SU-DHL-6 (cell line): ENCODE measurements at regions not wholly inside any gene's neighbourhood (a gene's known extent, or its start where the extent isn't known, plus 50 kb on each side); places are given as distances from the start of the nearest gene placed in this dataset.

Experiments used
- H2AFZ ChIP-seq: fragments of 200-600 bp; sonication (generic); 2 replicates; pipeline ENCODE4 v1.6.1; 2014; ENCODE audit warnings: low read depth, mild to moderate bottlenecking, moderate library complexity, mixed read lengths, antibody characterized with exemption, low read length; ENCODE audit not compliant: severe bottlenecking
- H3F3A ChIP-seq: fragments of 200-600 bp; shearing (Covaris generic); 2 replicates; pipeline ENCODE4 v1.6.0; 2016; ENCODE audit warnings: antibody characterized with exemption, mild to moderate bottlenecking; ENCODE audit not compliant: insufficient read depth
- H3K27ac ChIP-seq: fragments of 200-600 bp; sonication (generic); 2 replicates; pipeline ENCODE4 v1.5.1; 2016; ENCODE audit warnings: low read depth, mild to moderate bottlenecking, low read length, moderate library complexity, mixed read lengths
- H3K27me3 ChIP-seq: fragments of 200-600 bp; sonication (generic), shearing (Covaris generic); 2 replicates; pipeline ENCODE4 v1.6.0; 2014; ENCODE audit warnings: mild to moderate bottlenecking, low read length
- H3K36me3 ChIP-seq: fragments of 200-600 bp; sonication (generic); 2 replicates; pipeline ENCODE4 v1.6.1; 2014; ENCODE audit warnings: mild to moderate bottlenecking, low read length, mixed read lengths
- H3K4me2 ChIP-seq: fragments of 300-600, 200-600 bp; shearing (Covaris generic), sonication (generic); 2 replicates; pipeline ENCODE4 v1.6.0; 2014; ENCODE audit warnings: low read length, low read depth, mild to moderate bottlenecking; ENCODE audit not compliant: poor library complexity, severe bottlenecking
- H3K4me3 ChIP-seq: fragments of 200-600 bp; sonication (generic); 2 replicates; pipeline ENCODE4 v1.5.1; 2014; ENCODE audit warnings: antibody characterized with exemption, low read length, mild to moderate bottlenecking, mixed read lengths; ENCODE audit not compliant: insufficient read depth, poor library complexity, severe bottlenecking
- H3K79me2 ChIP-seq: fragments of 200-600 bp; sonication (generic); 2 replicates; pipeline ENCODE4 v1.6.1; 2014; ENCODE audit warnings: mild to moderate bottlenecking, low read length, moderate library complexity; ENCODE audit not compliant: insufficient read depth
- H3K9ac ChIP-seq: fragments of 200-600 bp; sonication (generic); 2 replicates; pipeline ENCODE4 v1.7.0; 2014; ENCODE audit warnings: mild to moderate bottlenecking, low read length
- H3K9me2 ChIP-seq: fragments of 200-600 bp; sonication (generic); replicated peaks from 2 replicates; pipeline ENCODE4 v1.6.1; 2014; ENCODE audit warnings: low read length; ENCODE audit not compliant: insufficient read depth
- H3K9me3 ChIP-seq: fragments of 200-600 bp; sonication (generic); 2 replicates; pipeline ENCODE4 v1.6.1; 2014; ENCODE audit warnings: low read length, mixed read lengths; ENCODE audit not compliant: insufficient read depth
- H4K20me1 ChIP-seq: fragments of 200-600 bp; sonication (generic); 2 replicates; pipeline ENCODE4 v1.6.1; 2014; ENCODE audit warnings: low read depth, mild to moderate bottlenecking, antibody characterized with exemption, low read length, moderate library complexity, mixed read lengths
- EZH2phosphoT487 ChIP-seq: fragments of 200-600 bp; sonication (generic), shearing (Covaris generic); conservative IDR thresholded peaks from 2 replicates; pipeline ENCODE4 v1.6.1; 2018; ENCODE audit warnings: mild to moderate bottlenecking, antibody characterized with exemption, low read length, moderate library complexity, mixed read lengths
- TF ChIP-seq, protein P1 (sequence below): fragments of 200-600 bp; sonication (generic); IDR thresholded peaks from one replicate; pipeline ENCODE4 v1.5.1; 2017; ENCODE audit warnings: antibody characterized with exemption, mild to moderate bottlenecking, low read length, moderate library complexity; ENCODE audit not compliant: insufficient read depth, poor library complexity, severe bottlenecking

DNA sequence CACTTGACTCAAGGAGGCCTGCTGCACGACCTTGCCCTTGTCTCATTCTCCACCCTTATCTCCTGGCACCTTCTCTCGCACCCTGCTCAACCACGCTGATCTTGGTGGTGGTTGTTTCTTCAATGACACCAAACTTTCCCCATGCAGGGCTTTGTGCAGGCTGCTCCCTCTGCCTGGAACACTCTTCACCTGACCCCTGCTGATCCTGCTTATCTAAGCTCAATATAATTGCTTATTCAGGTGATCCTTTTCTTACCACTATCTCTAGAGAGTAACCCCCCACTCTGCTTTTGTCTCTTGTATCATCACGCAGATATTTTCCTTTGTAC, 604.4 kb downstream of the BUD13 start:
- no peak overlapping the region for H2AFZ ChIP-seq
- H3K9me2 ChIP-seq = no peaks in the 10 kb centered on the region
- H3K9ac ChIP-seq = no peak overlapping the region
- no peak overlapping the region for H3K27ac ChIP-seq
- H4K20me1 ChIP-seq = no peaks in the 10 kb centered on the region
- H3K36me3 ChIP-seq = no peaks in the 10 kb centered on the region
- no peaks in the 10 kb centered on the region for H3K9me3 ChIP-seq
- no peaks in the 10 kb centered on the region for H3K79me2 ChIP-seq
- no peak overlapping the region for H3K4me2 ChIP-seq
- no peak overlapping the region for H3K4me3 ChIP-seq
- no peaks in the 10 kb centered on the region for H3K27me3 ChIP-seq
- TF ChIP-seq EZH2phosphoT487 = no peak
- TF ChIP-seq, protein P1, sequence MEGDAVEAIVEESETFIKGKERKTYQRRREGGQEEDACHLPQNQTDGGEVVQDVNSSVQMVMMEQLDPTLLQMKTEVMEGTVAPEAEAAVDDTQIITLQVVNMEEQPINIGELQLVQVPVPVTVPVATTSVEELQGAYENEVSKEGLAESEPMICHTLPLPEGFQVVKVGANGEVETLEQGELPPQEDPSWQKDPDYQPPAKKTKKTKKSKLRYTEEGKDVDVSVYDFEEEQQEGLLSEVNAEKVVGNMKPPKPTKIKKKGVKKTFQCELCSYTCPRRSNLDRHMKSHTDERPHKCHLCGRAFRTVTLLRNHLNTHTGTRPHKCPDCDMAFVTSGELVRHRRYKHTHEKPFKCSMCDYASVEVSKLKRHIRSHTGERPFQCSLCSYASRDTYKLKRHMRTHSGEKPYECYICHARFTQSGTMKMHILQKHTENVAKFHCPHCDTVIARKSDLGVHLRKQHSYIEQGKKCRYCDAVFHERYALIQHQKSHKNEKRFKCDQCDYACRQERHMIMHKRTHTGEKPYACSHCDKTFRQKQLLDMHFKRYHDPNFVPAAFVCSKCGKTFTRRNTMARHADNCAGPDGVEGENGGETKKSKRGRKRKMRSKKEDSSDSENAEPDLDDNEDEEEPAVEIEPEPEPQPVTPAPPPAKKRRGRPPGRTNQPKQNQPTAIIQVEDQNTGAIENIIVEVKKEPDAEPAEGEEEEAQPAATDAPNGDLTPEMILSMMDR = no peak
- H3F3A ChIP-seq = no peaks in the 10 kb centered on the region

DNA sequence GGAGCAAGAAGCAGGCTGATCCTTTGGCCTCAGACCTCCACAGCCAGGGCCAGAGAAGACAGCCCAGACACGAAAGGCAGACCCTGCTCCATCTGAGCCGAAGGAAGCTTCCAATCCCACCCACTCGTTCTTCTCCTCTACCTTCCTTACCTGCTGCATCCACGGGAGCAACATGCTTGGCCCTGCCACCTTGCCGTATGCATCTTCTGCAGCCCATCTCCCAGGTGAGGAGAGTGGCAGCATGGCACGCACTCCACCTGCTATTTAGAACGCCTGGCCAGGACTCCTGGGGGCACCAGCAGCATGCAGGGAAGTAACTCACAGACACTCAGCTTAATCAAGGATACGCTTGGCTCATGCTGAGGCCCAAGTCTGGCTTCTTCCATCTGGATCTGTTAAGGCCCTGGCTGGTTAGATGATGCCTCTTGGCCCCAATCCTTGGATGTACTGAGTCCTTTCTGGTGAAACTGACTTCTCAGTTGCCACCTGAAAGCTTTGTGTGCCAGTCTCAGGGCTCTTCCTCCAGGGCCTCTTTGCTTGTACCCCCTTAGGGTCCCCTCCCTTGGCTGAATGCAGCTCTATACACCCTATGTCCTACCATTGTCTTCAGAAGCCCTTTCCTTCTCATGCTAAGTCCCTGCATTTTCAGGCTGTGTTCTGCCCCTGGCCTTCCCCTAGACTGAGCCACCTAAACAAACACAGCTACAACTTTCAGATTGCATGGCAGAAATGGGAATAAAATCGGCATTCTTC, 604.9 kb downstream of the BUD13 start:
- Histone ChIP-seq H3K9ac (no peak overlapping the region), H3K27ac (no peak overlapping the region), H3K4me2 (no peak overlapping the region), H3K27me3 (no peaks in the 10 kb centered on the region), H3K9me2 (no peaks in the 10 kb centered on the region), H3K4me3 (no peak overlapping the region), H4K20me1 (no peaks in the 10 kb centered on the region), H2AFZ (no peak overlapping the region), H3K9me3 (no peaks in the 10 kb centered on the region), H3K36me3 (no peaks in the 10 kb centered on the region), H3F3A (no peaks in the 10 kb centered on the region), H3K79me2 (no peaks in the 10 kb centered on the region)
- TF ChIP-seq, protein P1 = no peak
- TF ChIP-seq EZH2phosphoT487 = no peak

GRCh38 chr11:116166573-116167465, 606.0 kb downstream of the BUD13 start:
- Histone ChIP-seq H4K20me1 (no peaks in the 10 kb centered on the region), H3K9me3 (no peaks in the 10 kb centered on the region), H3K27me3 (no peaks in the 10 kb centered on the region), H3K4me3 (no peak overlapping the region), H2AFZ (no peak overlapping the region), H3K79me2 (no peaks in the 10 kb centered on the region), H3K9ac (no peak overlapping the region), H3K9me2 (no peaks in the 10 kb centered on the region), H3K36me3 (no peaks in the 10 kb centered on the region), H3K27ac (no peak overlapping the region), H3F3A (no peaks in the 10 kb centered on the region), H3K4me2 (no peak overlapping the region)
- no peak for TF ChIP-seq EZH2phosphoT487
- TF ChIP-seq, protein P1 = no peak
